ENCODE measurements at regions not wholly inside any gene's neighbourhood (a gene's known extent, or its start where the extent isn't known, plus 50 kb on each side); places are given as distances from the start of the nearest gene placed in this dataset.

DNA sequence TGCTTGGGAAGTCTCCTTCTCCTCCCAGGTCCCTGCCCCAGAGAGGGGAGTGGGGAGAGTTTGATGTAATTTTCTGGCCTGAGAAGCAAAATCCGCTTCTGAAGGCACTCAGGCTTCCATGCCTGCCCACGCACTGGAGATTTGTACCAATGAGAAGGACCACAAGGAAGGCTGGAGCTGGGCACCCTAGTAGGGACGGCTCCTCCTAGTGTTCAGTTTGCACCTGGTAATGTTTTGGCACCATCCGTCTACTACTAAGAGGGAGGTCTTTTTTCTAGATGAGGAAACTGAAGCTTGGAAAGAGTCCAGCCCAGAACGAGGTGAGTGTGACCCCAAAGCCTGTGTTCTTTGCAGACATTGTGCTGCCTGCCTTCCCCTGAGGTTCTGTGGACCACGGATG is 83.6 kb upstream of the NLRP1 start:
- WGBS: 51% methylated on average over 6 of the region's 6 CpGs
- H3K36me3 ChIP-seq (ENCODE audit: control insufficient read depth in 2 of 2, insufficient read depth in 2 of 2, low read length in 1 of 2): no peaks in the 10 kb centered on the region
- no peaks in the 10 kb centered on the region for H3K4me1 ChIP-seq (ENCODE audit: control insufficient read depth in 2 of 2, insufficient read depth in 2 of 2, low read length in 2 of 2)
- no peak overlapping the region for H3K4me3 ChIP-seq (ENCODE audit: low read length in 2 of 2)
- H3K9me3 ChIP-seq (ENCODE audit: control insufficient read depth in 2 of 2, insufficient read depth in 1 of 2, low read length in 1 of 2): no peaks in the 10 kb centered on the region
- DNase-seq (ENCODE audit: low read depth in 6 of 9, low spot score in 9 of 9): no peak
- no peak overlapping the region for H3K27ac ChIP-seq (ENCODE audit: low read depth in 1 of 2, low read length in 1 of 2)
- H3K27me3 ChIP-seq (ENCODE audit: control insufficient read depth in 2 of 2, insufficient read depth in 1 of 2, low read length in 1 of 2): no peaks in the 10 kb centered on the region

DNA sequence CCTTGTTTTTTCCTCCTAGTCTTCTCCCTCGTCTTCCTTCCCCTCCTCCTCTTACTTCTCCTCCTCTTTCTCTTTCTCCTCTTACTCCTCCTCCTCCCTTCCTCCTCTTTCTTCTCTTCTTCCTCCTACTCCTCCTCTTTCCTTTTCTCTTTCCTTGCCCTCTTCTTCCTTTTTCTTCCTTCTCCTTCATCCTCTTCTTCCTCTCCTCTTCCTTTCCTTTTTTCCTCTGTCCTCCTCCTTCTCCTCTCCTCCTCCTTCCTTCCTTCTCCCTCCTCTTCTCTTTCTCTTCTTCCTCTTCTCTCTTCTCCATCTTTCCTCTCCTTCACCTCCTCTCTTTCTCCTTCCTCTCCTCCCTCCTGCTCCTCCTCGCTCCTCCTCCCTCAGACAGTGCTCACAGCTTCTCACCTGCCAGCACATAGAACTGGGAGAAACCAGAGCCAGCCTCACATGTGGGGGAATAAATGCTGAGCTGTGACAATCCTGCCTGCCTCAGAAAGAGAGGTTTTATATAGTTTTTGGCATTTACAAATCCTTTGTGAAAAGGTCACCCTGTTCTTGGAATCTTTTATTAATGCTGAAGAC is 84.3 kb upstream of the NLRP1 start:
- Histone ChIP-seq H3K4me3 (ENCODE audit: low read length in 2 of 2) (no peak overlapping the region), H3K9me3 (ENCODE audit: control insufficient read depth in 2 of 2, insufficient read depth in 1 of 2, low read length in 1 of 2) (no peaks in the 10 kb centered on the region), H3K27ac (ENCODE audit: low read depth in 1 of 2, low read length in 1 of 2) (no peak overlapping the region), H3K4me1 (ENCODE audit: control insufficient read depth in 2 of 2, insufficient read depth in 2 of 2, low read length in 2 of 2) (no peaks in the 10 kb centered on the region), H3K36me3 (ENCODE audit: control insufficient read depth in 2 of 2, insufficient read depth in 2 of 2, low read length in 1 of 2) (no peaks in the 10 kb centered on the region), H3K27me3 (ENCODE audit: control insufficient read depth in 2 of 2, insufficient read depth in 1 of 2, low read length in 1 of 2) (no peaks in the 10 kb centered on the region)
- WGBS: 81% methylated on average over 2 of the region's 2 CpGs
- DNase-seq (ENCODE audit: low read depth in 6 of 9, low spot score in 9 of 9): no peak

DNA sequence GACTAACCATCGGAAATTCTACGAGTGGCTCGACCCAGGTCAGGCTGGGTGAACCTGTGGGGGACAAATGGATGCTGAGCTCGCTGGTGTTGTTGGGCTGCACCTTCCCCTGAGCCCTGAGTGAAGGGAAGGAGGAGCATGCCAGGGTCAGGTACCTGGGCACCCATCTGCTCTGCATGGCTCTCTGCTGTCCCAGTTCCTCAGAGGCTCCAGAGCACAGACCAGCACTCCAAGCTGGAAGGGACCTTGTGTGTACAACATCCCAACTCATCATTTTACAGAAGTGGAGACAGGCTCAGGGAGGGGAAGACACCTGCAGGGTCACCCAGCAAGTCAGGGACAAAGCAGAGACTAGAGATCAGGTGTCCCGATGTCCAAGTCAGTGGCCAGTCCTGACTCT is 84.9 kb upstream of the NLRP1 start:
- no peaks in the 10 kb centered on the region for H3K4me1 ChIP-seq (ENCODE audit: control insufficient read depth in 2 of 2, insufficient read depth in 2 of 2, low read length in 2 of 2)
- H3K27ac ChIP-seq (ENCODE audit: low read depth in 1 of 2, low read length in 1 of 2): no peak overlapping the region
- no peak for DNase-seq (ENCODE audit: low read depth in 6 of 9, low spot score in 9 of 9)
- no peaks in the 10 kb centered on the region for H3K27me3 ChIP-seq (ENCODE audit: control insufficient read depth in 2 of 2, insufficient read depth in 1 of 2, low read length in 1 of 2)
- no peak overlapping the region for H3K4me3 ChIP-seq (ENCODE audit: low read length in 2 of 2)
- no peaks in the 10 kb centered on the region for H3K36me3 ChIP-seq (ENCODE audit: control insufficient read depth in 2 of 2, insufficient read depth in 2 of 2, low read length in 1 of 2)
- no peaks in the 10 kb centered on the region for H3K9me3 ChIP-seq (ENCODE audit: control insufficient read depth in 2 of 2, insufficient read depth in 1 of 2, low read length in 1 of 2)
- 90% methylated on average over 5 of the region's 5 CpGs for WGBS

DNA sequence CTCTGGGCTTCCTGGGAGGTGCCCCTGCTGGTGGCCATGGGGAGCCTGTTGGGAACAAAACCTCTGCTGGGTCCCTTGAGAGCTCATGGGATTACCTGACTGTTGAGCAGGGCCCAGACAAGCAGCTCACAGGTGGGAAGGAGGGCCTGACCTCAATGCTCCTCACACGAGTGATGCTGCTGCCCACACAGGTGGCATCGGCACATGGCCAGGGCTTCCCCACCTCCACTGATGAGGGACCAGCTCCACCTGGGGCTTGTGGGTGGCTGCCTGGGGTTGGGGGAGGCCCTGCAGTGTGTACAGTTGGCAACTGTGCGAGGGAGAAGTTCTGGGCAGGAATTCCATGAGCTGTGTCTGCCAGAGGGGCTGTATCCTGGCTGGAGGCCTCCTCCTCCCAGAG is 87.8 kb upstream of the NLRP1 start:
- no peak for DNase-seq (ENCODE audit: low read depth in 6 of 9, low spot score in 9 of 9)
- Histone ChIP-seq H3K36me3 (ENCODE audit: control insufficient read depth in 2 of 2, insufficient read depth in 2 of 2, low read length in 1 of 2) (no peaks in the 10 kb centered on the region), H3K9me3 (ENCODE audit: control insufficient read depth in 2 of 2, insufficient read depth in 1 of 2, low read length in 1 of 2) (no peaks in the 10 kb centered on the region), H3K27me3 (ENCODE audit: control insufficient read depth in 2 of 2, insufficient read depth in 1 of 2, low read length in 1 of 2) (no peaks in the 10 kb centered on the region), H3K27ac (ENCODE audit: low read depth in 1 of 2, low read length in 1 of 2) (no peak overlapping the region), H3K4me1 (ENCODE audit: control insufficient read depth in 2 of 2, insufficient read depth in 2 of 2, low read length in 2 of 2) (no peaks in the 10 kb centered on the region), H3K4me3 (ENCODE audit: low read length in 2 of 2) (no peak overlapping the region)
- 94% methylated on average over 3 of the region's 3 CpGs for WGBS

DNA sequence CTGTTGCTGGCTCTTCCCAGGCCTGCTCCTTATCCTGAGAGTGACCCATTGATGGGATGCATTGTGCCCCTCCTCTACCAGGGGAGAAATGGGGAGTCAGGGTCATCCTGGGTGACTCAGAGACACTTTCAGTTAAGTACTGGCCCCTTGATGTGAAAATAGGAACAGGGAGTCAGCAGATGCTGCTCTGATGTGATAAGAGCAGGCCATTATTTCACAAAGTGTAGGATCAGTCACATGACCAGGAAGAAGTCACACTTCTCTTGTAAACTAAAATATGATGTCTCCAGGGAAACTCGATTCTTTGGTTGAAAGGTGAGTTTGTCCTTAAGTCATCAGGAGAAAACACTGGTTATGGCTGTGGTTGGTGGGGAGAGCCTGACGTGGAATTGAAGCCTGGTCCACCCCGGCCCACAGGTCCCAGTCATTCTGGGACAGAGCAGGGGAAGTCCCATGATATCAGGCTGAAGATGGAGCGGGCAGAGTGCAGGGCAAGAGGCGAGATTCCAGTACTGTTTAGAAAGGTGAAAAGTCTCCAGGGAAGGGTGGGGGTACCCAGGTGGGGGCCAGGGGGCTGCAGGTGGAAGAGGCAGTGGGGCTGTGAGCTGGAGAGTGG is 88.6 kb upstream of the NLRP1 start:
- H3K27me3 ChIP-seq (ENCODE audit: control insufficient read depth in 2 of 2, insufficient read depth in 1 of 2, low read length in 1 of 2): no peaks in the 10 kb centered on the region

DNA sequence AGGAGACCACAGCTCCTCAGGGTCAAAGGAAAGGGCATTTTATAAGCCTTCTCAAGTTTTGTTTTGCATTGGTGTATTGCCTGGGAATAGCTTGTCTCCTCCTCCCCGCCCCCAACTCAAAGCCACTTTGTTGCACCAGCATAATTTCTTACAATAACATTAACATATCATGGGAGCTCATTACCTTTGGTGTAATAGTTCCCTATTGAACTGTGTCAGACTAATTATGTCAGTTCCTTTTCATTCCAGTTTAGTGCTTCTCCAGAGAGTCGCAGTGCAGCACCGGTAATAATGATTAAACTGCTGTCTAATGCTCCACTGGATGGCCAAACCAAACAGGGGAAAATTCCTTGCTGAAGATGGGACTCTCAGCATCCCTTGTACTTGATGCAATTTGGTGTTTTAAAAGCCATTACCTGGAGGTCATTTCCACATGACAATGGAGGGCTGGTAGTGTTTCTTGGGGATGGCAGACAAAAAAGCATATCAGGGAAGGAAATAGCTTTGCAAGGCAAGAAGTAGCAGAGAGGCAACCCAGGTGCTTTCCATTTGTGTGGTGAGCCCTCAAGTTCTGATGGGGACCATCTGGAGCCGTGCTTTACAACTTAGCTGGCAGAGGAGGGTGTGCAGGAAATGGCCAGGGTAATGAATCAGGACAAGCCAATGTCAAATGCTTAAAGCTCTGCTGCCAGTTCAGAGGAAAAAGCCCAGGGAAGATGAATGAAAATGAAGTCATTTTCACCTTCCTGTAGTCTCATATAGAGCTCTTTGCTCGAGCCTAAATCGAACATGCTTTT is 91.5 kb upstream of the NLRP1 start:
- Histone ChIP-seq H3K27ac (ENCODE audit: low read depth in 1 of 2, low read length in 1 of 2) (no peak overlapping the region), H3K4me3 (ENCODE audit: low read length in 2 of 2) (no peak overlapping the region), H3K9me3 (ENCODE audit: control insufficient read depth in 2 of 2, insufficient read depth in 1 of 2, low read length in 1 of 2) (no peaks in the 10 kb centered on the region), H3K4me1 (ENCODE audit: control insufficient read depth in 2 of 2, insufficient read depth in 2 of 2, low read length in 2 of 2) (no peaks in the 10 kb centered on the region), H3K27me3 (ENCODE audit: control insufficient read depth in 2 of 2, insufficient read depth in 1 of 2, low read length in 1 of 2) (no peaks in the 10 kb centered on the region), H3K36me3 (ENCODE audit: control insufficient read depth in 2 of 2, insufficient read depth in 2 of 2, low read length in 1 of 2) (no peaks in the 10 kb centered on the region)
- WGBS: 53% methylated on average over 6 of the region's 6 CpGs
- no peak for DNase-seq (ENCODE audit: low read depth in 6 of 9, low spot score in 9 of 9)

More for the DNA sequence above, 88.6 kb upstream of the NLRP1 start:
- no peak for DNase-seq (ENCODE audit: low read depth in 6 of 9, low spot score in 9 of 9)
- H3K27ac ChIP-seq (ENCODE audit: low read depth in 1 of 2, low read length in 1 of 2): no peak overlapping the region
- H3K4me3 ChIP-seq (ENCODE audit: low read length in 2 of 2): no peak overlapping the region
- H3K36me3 ChIP-seq (ENCODE audit: control insufficient read depth in 2 of 2, insufficient read depth in 2 of 2, low read length in 1 of 2): no peaks in the 10 kb centered on the region
- no peaks in the 10 kb centered on the region for H3K9me3 ChIP-seq (ENCODE audit: control insufficient read depth in 2 of 2, insufficient read depth in 1 of 2, low read length in 1 of 2)
- no peaks in the 10 kb centered on the region for H3K4me1 ChIP-seq (ENCODE audit: control insufficient read depth in 2 of 2, insufficient read depth in 2 of 2, low read length in 2 of 2)
- WGBS: 76% methylated on average over 5 of the region's 5 CpGs

DNA sequence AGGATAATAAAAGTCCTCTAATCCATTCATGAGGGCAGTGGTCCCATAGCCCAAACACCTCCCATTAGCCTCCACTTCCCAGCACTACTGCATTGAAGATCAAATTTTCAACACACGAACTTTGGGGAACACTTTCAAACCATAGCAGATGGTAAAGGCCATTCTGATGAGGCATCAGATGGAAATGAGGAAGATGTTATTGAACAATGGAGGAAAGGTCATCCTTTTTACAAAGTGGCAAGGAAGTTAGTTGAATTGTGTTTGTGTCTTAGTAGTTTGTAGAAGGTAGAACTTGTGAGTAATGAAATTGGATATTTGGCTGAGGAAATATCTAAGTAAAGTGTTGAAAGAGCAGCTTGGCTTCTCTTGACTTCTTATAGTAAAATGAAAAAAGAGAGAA is 93.3 kb upstream of the NLRP1 start:
- no peak overlapping the region for H3K4me3 ChIP-seq (ENCODE audit: low read length in 2 of 2)
- WGBS: 73% methylated on average over 1 of the region's 1 CpG

DNA sequence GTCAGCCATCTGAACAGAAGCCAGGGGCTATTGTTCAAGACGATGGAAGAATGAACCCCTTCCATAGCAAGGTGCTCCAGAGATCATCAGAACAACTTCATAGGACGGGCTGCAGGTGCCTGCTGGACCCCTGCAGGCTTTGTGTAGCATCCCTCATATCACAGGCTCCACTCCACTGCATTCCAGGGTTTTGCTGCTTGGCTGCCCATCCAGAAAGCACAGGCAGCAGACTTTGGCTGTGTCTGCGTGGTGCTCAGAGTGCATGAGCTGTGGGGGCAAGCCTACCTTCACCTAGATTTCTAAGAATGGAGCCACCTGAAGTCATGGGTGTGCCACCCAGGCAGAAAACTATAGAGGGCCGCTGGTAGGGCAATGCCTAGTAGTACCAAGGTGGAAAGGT is 93.9 kb upstream of the NLRP1 start:
- H3K27ac ChIP-seq (ENCODE audit: low read depth in 1 of 2, low read length in 1 of 2): no peak overlapping the region
- H3K36me3 ChIP-seq (ENCODE audit: control insufficient read depth in 2 of 2, insufficient read depth in 2 of 2, low read length in 1 of 2): no peaks in the 10 kb centered on the region
- WGBS: 76% methylated on average over 4 of the region's 4 CpGs
- DNase-seq (ENCODE audit: low read depth in 6 of 9, low spot score in 9 of 9): no peak
- H3K4me1 ChIP-seq (ENCODE audit: control insufficient read depth in 2 of 2, insufficient read depth in 2 of 2, low read length in 2 of 2): no peaks in the 10 kb centered on the region
- no peaks in the 10 kb centered on the region for H3K27me3 ChIP-seq (ENCODE audit: control insufficient read depth in 2 of 2, insufficient read depth in 1 of 2, low read length in 1 of 2)
- no peaks in the 10 kb centered on the region for H3K9me3 ChIP-seq (ENCODE audit: control insufficient read depth in 2 of 2, insufficient read depth in 1 of 2, low read length in 1 of 2)
- no peak overlapping the region for H3K4me3 ChIP-seq (ENCODE audit: low read length in 2 of 2)

More for the DNA sequence above, 93.3 kb upstream of the NLRP1 start:
- H3K9me3 ChIP-seq (ENCODE audit: control insufficient read depth in 2 of 2, insufficient read depth in 1 of 2, low read length in 1 of 2): no peaks in the 10 kb centered on the region
- no peak for DNase-seq (ENCODE audit: low read depth in 6 of 9, low spot score in 9 of 9)
- H3K4me1 ChIP-seq (ENCODE audit: control insufficient read depth in 2 of 2, insufficient read depth in 2 of 2, low read length in 2 of 2): no peaks in the 10 kb centered on the region
- no peak overlapping the region for H3K27ac ChIP-seq (ENCODE audit: low read depth in 1 of 2, low read length in 1 of 2)
- no peaks in the 10 kb centered on the region for H3K27me3 ChIP-seq (ENCODE audit: control insufficient read depth in 2 of 2, insufficient read depth in 1 of 2, low read length in 1 of 2)
- H3K36me3 ChIP-seq (ENCODE audit: control insufficient read depth in 2 of 2, insufficient read depth in 2 of 2, low read length in 1 of 2): no peaks in the 10 kb centered on the region

DNA sequence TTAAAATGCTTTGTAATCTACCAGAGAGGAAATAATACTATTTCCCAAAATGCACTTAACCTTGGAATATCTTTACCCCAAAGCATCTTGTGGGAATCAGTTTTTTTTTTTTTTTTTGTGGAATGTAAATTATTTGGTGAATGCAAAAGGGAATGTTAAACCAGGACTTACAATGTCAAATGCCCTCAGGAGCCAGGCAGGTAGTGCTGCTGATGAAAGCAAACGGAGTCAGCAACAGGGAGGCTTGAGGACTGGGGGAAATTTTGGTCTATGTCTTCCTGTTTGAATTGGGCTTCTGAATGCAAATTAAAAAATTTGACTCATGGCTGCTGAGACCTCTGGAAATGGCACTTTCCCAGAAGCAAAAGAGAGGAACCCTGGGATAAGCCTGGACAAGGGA is 96.5 kb upstream of the NLRP1 start:
- WGBS: 59% methylated on average over 1 of the region's 1 CpG
- H3K27me3 ChIP-seq (ENCODE audit: control insufficient read depth in 2 of 2, insufficient read depth in 1 of 2, low read length in 1 of 2): no peaks in the 10 kb centered on the region

More for the DNA sequence above, 96.5 kb upstream of the NLRP1 start:
- no peaks in the 10 kb centered on the region for H3K9me3 ChIP-seq (ENCODE audit: control insufficient read depth in 2 of 2, insufficient read depth in 1 of 2, low read length in 1 of 2)
- H3K27ac ChIP-seq (ENCODE audit: low read depth in 1 of 2, low read length in 1 of 2): no peak overlapping the region
- no peak overlapping the region for H3K4me3 ChIP-seq (ENCODE audit: low read length in 2 of 2)
- no peaks in the 10 kb centered on the region for H3K36me3 ChIP-seq (ENCODE audit: control insufficient read depth in 2 of 2, insufficient read depth in 2 of 2, low read length in 1 of 2)
- no peak for DNase-seq (ENCODE audit: low read depth in 6 of 9, low spot score in 9 of 9)
- no peaks in the 10 kb centered on the region for H3K4me1 ChIP-seq (ENCODE audit: control insufficient read depth in 2 of 2, insufficient read depth in 2 of 2, low read length in 2 of 2)
